OCI-LY7 (cell line): ENCODE measurements at regions not wholly inside any gene's neighbourhood (a gene's known extent, or its start where the extent isn't known, plus 50 kb on each side); places are given as distances from the start of the nearest gene placed in this dataset.

Experiments used
- BruUV-seq: library from RNA; stranded (reverse); fragments of 400-500 nt; replicated peaks from 2 replicates; lab custom pipeline; 2021; lab: Mats Ljungman, UMichigan
- CTCF ChIA-PET: fragments of 300-600 bp; sonication (Branson Sonifier 250); formaldehyde crosslinking; loops from one replicate; lab custom pipeline; 2022; ENCODE audit warnings: antibody characterized with exemption; ENCODE audit not compliant: unreplicated experiment; lab: Charles Lee
- POLR2A ChIA-PET: fragments of 300-600 bp; sonication (Branson Sonifier 250); formaldehyde crosslinking; loops from one replicate; lab custom pipeline; 2022; ENCODE audit warnings: antibody characterized with exemption; lab: Charles Lee
- DNase-seq: peaks from one replicate; pipeline ENCODE4 v3.0.0-alpha.2; 2015; ENCODE audit warnings: low spot score
- H2AFZ ChIP-seq: fragments of 200-600 bp; sonication (generic), shearing (Covaris generic); 2 replicates; pipeline ENCODE4 v1.6.1; 2014; ENCODE audit warnings: mild to moderate bottlenecking, antibody characterized with exemption, low read length, moderate library complexity
- H3K27ac ChIP-seq: fragments of 200-600 bp; sonication (generic); 2 replicates; pipeline ENCODE4 v1.5.1; 2014; ENCODE audit warnings: mixed run types, low read depth, mild to moderate bottlenecking, moderate library complexity, low read length, inconsistent platforms; ENCODE audit not compliant: poor library complexity, severe bottlenecking
- H3K36me3 ChIP-seq: fragments of 200-600 bp; sonication (generic); 2 replicates; pipeline ENCODE4 v1.6.1; 2014; ENCODE audit warnings: mild to moderate bottlenecking, antibody characterized with exemption, low read length, moderate library complexity, mixed read lengths; ENCODE audit not compliant: insufficient read depth
- H3K4me1 ChIP-seq: fragments of 200-600 bp; sonication (generic); 2 replicates; pipeline ENCODE4 v1.5.1; 2014; ENCODE audit warnings: mild to moderate bottlenecking, low read length; ENCODE audit not compliant: insufficient read depth, poor library complexity, severe bottlenecking
- H3K4me2 ChIP-seq: fragments of 200-600 bp; sonication (generic); 2 replicates; pipeline ENCODE4 v1.6.1; 2014; ENCODE audit warnings: mild to moderate bottlenecking, low read length
- H3K4me3 ChIP-seq: fragments of 200-600 bp; sonication (generic); 2 replicates; pipeline ENCODE4 v1.5.1; 2014; ENCODE audit warnings: mild to moderate bottlenecking, low read depth, low read length; ENCODE audit not compliant: poor library complexity, severe bottlenecking
- H3K79me2 ChIP-seq: fragments of 200-600 bp; sonication (generic); 2 replicates; pipeline ENCODE4 v1.6.1; 2016; ENCODE audit warnings: low read depth, mild to moderate bottlenecking, low read length, moderate library complexity, mixed read lengths; ENCODE audit not compliant: insufficient read depth
- H3K9me2 ChIP-seq: fragments of 200-600 bp; sonication (generic); 2 replicates; pipeline ENCODE4 v1.6.1; 2016; ENCODE audit warnings: mild to moderate bottlenecking, low read length, mixed read lengths; ENCODE audit not compliant: insufficient read depth
- H3K9me3 ChIP-seq: fragments of 200-600 bp; sonication (generic); 2 replicates; pipeline ENCODE4 v1.6.1; 2014; ENCODE audit warnings: mild to moderate bottlenecking, mixed run types, low read length, mixed read lengths
- H4K20me1 ChIP-seq: fragments of 200-600 bp; sonication (generic); 2 replicates; pipeline ENCODE4 v1.6.1; 2014; ENCODE audit warnings: mild to moderate bottlenecking, antibody characterized with exemption, low read length, moderate library complexity, mixed read lengths; ENCODE audit not compliant: insufficient read depth
- CTCF ChIP-seq: fragments of 200-600 bp; sonication (generic); conservative IDR thresholded peaks from 2 replicates; pipeline ENCODE4 v1.5.1; 2014; ENCODE audit warnings: mild to moderate bottlenecking, antibody characterized with exemption, low read length, moderate library complexity, mixed read lengths
- EZH2phosphoT487 ChIP-seq: fragments of 200-600 bp; sonication (generic); IDR thresholded peaks from 2 replicates; pipeline ENCODE4 v1.6.1; 2018; ENCODE audit warnings: low read depth, borderline replicate concordance, mild to moderate bottlenecking, mixed run types, antibody characterized with exemption, low read length, moderate library complexity, mixed read lengths
- intact Hi-C: fragments of 100-400 bp; cut with micrococcal nuclease; formaldehyde crosslinking; loops from one replicate; pipeline ENCODE4 v1.10.0; 2022; ENCODE audit not compliant: unreplicated experiment

- POLR2A ChIA-PET, result no interaction called here
- CTCF ChIA-PET, result no interaction called here
- Histone ChIP-seq H4K20me1 (no peaks in the 10 kb centered on the region), H2AFZ (no peak overlapping the region), H3K4me2 (no peak overlapping the region), H3K9me2 (no peaks in the 10 kb centered on the region), H3K4me3 (no peak overlapping the region), H3K4me1 (no peaks in the 10 kb centered on the region), H3K9me3 (no peaks in the 10 kb centered on the region), H3K27ac (no peak overlapping the region), H3K79me2 (no peaks in the 10 kb centered on the region), H3K36me3 (no peaks in the 10 kb centered on the region)
- intact Hi-C loops, result no loop called here
- BruUV-seq, result no TSS peak
- no peak for DNase-seq
- TF ChIP-seq CTCF (no peak), EZH2phosphoT487 (no peak)
Observed at GRCh38 chr4:54813674-54814073, 155.9 kb downstream of the KIT start.

- H3K9me2 ChIP-seq, result no peaks in the 10 kb centered on the region
- no peak overlapping the region for H3K4me2 ChIP-seq
- no peak for DNase-seq
- H3K4me1 ChIP-seq, result no peaks in the 10 kb centered on the region
- TF ChIP-seq EZH2phosphoT487 (no peak), CTCF (no peak)
- H2AFZ ChIP-seq, result no peak overlapping the region
- H3K27ac ChIP-seq, result no peak overlapping the region
- no peaks in the 10 kb centered on the region for H3K79me2 ChIP-seq
- intact Hi-C loops, result no loop called here
- no peaks in the 10 kb centered on the region for H4K20me1 ChIP-seq
- ChIA-PET POLR2A (no interaction called here), CTCF (no interaction called here)
- no TSS peak for BruUV-seq
- no peaks in the 10 kb centered on the region for H3K36me3 ChIP-seq
- H3K9me3 ChIP-seq, result no peaks in the 10 kb centered on the region
- H3K4me3 ChIP-seq, result no peak overlapping the region
Observed at GRCh38 chr4:54806351-54806750, 148.6 kb downstream of the KIT start.

GRCh38 chr4:54802336-54802735 is 144.6 kb downstream of the KIT start:
- Histone ChIP-seq H3K4me3 (no peak overlapping the region), H3K4me1 (no peaks in the 10 kb centered on the region), H3K4me2 (no peak overlapping the region), H3K27ac (no peak overlapping the region), H2AFZ (no peak overlapping the region), H3K79me2 (no peaks in the 10 kb centered on the region), H4K20me1 (no peaks in the 10 kb centered on the region), H3K9me2 (no peaks in the 10 kb centered on the region), H3K9me3 (no peaks in the 10 kb centered on the region), H3K36me3 (no peaks in the 10 kb centered on the region)
- ChIA-PET CTCF (no interaction called here), POLR2A (no interaction called here)
- DNase-seq, result no peak
- intact Hi-C loops, result no loop called here
- BruUV-seq, result no TSS peak
- TF ChIP-seq EZH2phosphoT487 (no peak), CTCF (no peak)
